Coronary artery (tissue), 2 donors: ENCODE measurements at regions not wholly inside any gene's neighbourhood (a gene's known extent, or its start where the extent isn't known, plus 50 kb on each side); places are given as distances from the start of the nearest gene placed in this dataset.

Experiments used
- DNase-seq: peaks from one replicate; pipeline ENCODE4 v3.0.0-alpha.2; 2017; ENCODE audit warnings: low spot score
- H3K27ac ChIP-seq, 2 donors: fragments of 200-600 bp; sonication (generic); one replicate each; pipeline ENCODE4 v1.5.1; 2016 to 2019
- H3K4me3 ChIP-seq: fragments of 200-600 bp; sonication (generic); 2 replicates; pipeline ENCODE4 v1.5.1; 2016; ENCODE audit warnings: mild to moderate bottlenecking, moderate library complexity
- TF ChIP-seq, protein P1 (sequence below): fragments of 200-600 bp; sonication (generic); IDR thresholded peaks from one replicate; pipeline ENCODE4 v1.5.1; 2019; ENCODE audit warnings: antibody characterized with exemption

DNA sequence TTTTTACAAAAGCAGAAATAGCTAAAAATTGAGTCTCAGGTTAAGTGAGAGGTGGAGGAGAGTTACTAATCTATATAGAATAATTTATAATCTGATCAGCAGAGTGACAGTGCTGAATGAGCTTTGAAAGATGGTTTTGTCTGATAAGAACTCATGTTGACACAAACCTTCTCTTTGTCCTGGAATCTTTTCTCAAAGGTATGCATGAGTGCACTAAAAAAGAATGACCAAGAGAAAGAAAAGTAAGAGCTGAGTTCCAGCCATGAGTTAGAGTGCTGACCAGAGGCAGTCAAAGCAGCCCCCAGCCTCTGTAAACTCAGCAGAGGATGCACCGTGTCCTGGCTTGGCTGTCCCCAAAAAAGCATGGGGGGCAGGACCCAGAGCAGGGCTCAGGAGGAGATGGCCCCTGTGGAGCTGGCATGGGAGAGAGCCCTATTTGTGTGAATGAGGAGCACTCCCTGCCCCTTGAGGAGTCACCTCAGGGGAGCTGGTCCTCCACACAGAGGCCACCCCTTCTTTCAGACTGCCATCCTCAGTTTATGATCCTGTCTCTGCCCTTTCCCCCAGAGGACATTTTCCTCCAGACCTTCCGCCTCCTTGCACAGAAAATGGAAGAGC is 129.8 kb downstream of the SEC23A start:
- no peak overlapping the region for H3K27ac ChIP-seq
- DNase-seq = no peak
- H3K4me3 ChIP-seq = no peak overlapping the region
- TF ChIP-seq, protein P1, sequence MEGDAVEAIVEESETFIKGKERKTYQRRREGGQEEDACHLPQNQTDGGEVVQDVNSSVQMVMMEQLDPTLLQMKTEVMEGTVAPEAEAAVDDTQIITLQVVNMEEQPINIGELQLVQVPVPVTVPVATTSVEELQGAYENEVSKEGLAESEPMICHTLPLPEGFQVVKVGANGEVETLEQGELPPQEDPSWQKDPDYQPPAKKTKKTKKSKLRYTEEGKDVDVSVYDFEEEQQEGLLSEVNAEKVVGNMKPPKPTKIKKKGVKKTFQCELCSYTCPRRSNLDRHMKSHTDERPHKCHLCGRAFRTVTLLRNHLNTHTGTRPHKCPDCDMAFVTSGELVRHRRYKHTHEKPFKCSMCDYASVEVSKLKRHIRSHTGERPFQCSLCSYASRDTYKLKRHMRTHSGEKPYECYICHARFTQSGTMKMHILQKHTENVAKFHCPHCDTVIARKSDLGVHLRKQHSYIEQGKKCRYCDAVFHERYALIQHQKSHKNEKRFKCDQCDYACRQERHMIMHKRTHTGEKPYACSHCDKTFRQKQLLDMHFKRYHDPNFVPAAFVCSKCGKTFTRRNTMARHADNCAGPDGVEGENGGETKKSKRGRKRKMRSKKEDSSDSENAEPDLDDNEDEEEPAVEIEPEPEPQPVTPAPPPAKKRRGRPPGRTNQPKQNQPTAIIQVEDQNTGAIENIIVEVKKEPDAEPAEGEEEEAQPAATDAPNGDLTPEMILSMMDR = no peak

DNA sequence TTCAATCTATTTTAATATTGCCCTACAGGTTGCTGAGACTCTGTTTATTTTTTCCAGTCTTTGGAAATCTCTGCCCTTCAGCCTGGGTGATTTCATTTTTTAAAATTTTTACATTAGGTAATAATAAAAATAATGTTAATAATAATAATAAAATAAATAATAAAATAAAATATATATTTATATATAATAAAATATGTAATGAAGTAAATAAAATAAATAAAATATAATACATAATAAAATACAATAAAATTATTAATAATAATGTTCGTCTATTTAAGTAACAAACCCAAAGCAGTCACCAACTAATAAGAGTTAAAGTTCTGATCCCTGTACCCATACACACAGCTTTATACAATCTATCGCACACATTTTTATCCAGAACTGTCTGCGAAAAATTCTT is 130.5 kb downstream of the SEC23A start:
- TF ChIP-seq, protein P1 = no peak
- no peak overlapping the region for H3K4me3 ChIP-seq
- no peak overlapping the region for H3K27ac ChIP-seq
- no peak for DNase-seq

DNA sequence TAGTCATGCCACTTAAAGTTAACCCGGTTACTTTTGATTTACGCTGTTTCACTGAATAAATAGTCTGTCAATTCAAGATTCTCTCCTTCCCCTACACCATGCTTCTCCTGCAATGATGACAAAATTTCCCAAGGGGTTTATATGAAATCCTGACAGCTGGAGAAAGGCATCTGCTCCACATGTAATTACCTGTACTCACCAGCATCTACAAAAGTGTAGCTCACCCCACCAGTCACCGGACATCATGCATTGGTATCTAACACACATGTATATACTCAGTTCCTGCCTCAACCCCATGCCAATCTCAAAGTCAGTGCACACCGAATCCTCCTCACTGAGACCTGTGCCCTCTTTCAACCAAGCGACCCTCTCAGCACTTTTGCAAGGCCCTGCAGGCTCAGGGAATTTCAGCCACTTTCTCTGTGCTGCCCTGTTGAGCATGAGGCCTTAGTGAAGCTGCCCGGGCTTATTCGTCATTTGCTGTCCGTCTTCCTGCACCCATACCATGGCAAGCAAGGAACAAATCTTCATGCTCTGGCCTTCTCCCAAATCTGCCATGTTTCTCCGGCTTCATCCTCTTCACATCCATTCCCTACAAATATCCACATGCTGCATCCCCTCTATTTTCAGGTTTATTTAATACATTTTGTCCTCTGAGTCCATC is 131.6 kb downstream of the SEC23A start:
- DNase-seq = no peak
- TF ChIP-seq, protein P1 = no peak
- no peak overlapping the region for H3K4me3 ChIP-seq
- no peak overlapping the region for H3K27ac ChIP-seq

DNA sequence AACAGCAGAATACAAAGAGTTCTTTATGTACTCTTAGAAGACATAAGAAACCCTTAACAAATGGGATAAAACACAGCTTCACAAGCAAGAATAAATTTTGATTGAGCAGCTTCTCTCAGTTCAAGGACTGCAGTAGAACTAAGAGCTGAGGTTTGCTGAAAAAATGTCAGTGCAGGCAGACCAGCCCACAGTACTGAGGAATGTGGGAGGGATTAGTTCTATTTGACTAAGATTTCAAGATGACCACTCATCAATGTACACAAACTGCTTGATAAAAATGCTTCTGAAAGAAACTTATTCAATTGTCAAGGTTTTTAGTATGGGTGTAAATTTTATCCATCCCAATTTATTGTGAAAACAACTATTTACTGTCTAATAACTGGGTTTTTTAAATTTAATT is 138.4 kb downstream of the SEC23A start:
- TF ChIP-seq, protein P1 = no peak
- no peak for DNase-seq
- no peak overlapping the region for H3K4me3 ChIP-seq
- H3K27ac ChIP-seq = no peak overlapping the region

DNA sequence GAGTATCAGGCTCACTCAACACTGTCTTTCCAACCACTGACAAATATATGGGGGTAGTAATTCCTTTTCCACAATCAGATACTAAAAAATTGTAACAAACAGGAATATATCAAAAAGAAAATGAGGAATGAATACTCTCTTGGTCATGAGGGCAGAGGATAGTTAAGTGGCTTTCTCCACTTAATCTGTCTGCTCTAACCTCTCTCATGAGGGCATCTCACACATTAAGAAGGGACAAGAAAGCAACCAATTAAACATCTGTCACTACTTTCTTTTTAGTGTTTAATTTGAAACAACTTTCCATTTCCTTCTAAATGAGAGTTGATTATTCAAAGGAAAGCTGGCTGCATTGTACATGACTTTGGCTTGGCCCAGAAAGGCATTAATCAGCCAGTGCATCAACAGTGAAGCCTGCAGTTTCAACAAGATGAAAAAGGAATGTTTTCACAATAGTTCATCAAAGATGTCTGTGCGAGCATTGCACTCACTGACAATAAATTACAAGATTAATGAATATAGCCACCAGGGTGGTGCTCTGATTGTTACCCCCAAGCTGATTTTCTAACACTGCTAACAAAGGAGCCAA is 142.0 kb downstream of the SEC23A start:
- no peak overlapping the region for H3K27ac ChIP-seq
- TF ChIP-seq, protein P1 = no peak
- H3K4me3 ChIP-seq = no peak overlapping the region
- DNase-seq = no peak

DNA sequence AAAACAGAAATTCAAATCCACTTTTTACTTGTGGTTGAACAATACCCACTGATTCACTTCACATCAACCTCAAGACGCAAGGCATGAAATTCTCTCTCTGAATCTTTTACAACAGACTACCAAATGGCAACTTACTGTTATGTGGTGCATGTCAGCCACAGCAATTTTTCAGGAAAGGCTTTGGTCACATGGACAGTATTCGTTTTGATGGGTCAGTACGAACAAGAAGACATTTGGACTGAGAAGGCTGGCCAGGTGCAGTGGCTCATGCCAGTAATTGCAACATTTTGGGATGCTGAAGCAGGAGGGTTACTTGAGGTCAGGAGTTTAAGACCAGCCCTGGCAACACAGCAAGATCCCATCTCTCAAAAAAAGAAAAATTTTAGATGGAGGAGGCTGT is 144.0 kb downstream of the SEC23A start:
- no peak for DNase-seq
- TF ChIP-seq, protein P1 = no peak
- H3K27ac ChIP-seq = no peak overlapping the region

DNA sequence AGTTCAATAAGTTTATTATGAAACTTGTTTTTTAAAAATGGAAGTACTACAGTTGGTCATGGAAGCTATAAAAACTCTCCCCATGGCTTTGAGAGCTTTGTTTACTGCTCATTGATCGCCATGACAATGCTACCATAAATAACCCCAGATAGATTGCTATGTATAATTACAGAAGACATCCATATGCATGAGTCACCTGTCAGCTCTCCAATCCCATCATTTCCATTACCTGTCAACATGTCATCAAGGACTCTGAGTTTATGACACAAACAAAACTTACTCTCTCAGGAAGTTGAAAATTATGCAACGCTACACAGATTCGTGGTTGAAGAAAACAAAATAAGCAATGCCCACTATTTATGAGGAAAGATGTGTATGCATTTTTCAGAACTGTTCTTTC is 144.4 kb downstream of the SEC23A start:
- Histone ChIP-seq H3K4me3 (no peak overlapping the region), H3K27ac (no peak overlapping the region)
- TF ChIP-seq, protein P1 = no peak
- no peak for DNase-seq

More for the DNA sequence above, 144.0 kb downstream of the SEC23A start:
- no peak overlapping the region for H3K4me3 ChIP-seq
